ENCODE measurements at regions not wholly inside any gene's neighbourhood (a gene's known extent, or its start where the extent isn't known, plus 50 kb on each side); places are given as distances from the start of the nearest gene placed in this dataset.

DNA sequence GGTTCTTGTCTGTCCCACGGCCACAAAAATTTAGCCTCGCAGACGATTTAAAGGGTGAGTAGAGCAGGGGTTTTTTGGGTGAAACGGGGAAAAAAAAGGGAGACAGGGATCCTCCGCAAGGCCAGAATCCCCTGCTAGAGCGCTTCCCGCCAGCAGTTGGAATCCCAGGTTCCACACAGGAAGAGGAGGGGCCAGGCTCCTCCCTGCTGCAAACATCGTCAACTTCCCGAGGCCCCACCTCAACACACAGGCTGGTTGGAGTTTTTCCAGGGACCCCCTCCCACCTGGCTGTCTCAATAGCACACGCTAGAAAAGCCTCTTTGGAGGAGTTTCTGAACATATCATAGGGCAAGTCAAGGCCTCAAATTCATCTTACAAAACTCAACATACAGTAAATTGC, 112.7 kb downstream of the MTERF1 start:
- POLR2A ChIA-PET, result no interaction called here
- Histone ChIP-seq H3K36me3 (ENCODE audit: control insufficient read depth in 1 of 2, insufficient read depth in 2 of 2, low read length in 2 of 2) (no peaks in the 10 kb centered on the region), H3K4me2 (ENCODE audit: low read length) (no peak overlapping the region), H2AFZ (ENCODE audit: low read depth, low read length, poor library complexity, severe bottlenecking) (no peak overlapping the region), H3K27ac (ENCODE audit: low read depth, low read length) (no peak overlapping the region), H3K4me3 (replicated peaks in 1 of 2; ENCODE audit: low read depth in 1 of 2, low read length in 2 of 2) (no peak overlapping the region), H4K20me1 (ENCODE audit: insufficient read depth) (no peaks in the 10 kb centered on the region), H3K9me2 (ENCODE audit: insufficient read depth) (no peaks in the 10 kb centered on the region), H3K9ac (ENCODE audit: low read length) (no peak overlapping the region), H3K9me3 (ENCODE audit: control insufficient read depth in 1 of 2, insufficient read depth in 1 of 2, low read depth in 1 of 2, low read length in 2 of 2) (no peaks in the 10 kb centered on the region), H3K27me3 (ENCODE audit: insufficient read depth, low read length) (no peaks in the 10 kb centered on the region), H3K79me2 (ENCODE audit: insufficient read depth, low read length) (no peaks in the 10 kb centered on the region), H3K4me1 (ENCODE audit: control insufficient read depth in 1 of 2, insufficient read depth in 2 of 2, low read length in 2 of 2) (no peaks in the 10 kb centered on the region)
- CTCF ChIA-PET, result no interaction called here
- intact Hi-C loops (cut with micrococcal nuclease), result no loop called here
- DNase-seq (ENCODE audit: low read depth, low spot score) (no peak), ATAC-seq (no peak)
- RAD21 ChIA-PET (ENCODE audit: low non-redundant PET in 1 of 2, low total read pairs in 2 of 2, uncharacterized antibody in 2 of 2, unreplicated experiment in 2 of 2), result no interaction called here
- TF ChIP-seq CBX3 (IDR thresholded peaks at IDR 0.05; ENCODE audit: low read depth) (no peak), ZNF274 (IDR thresholded peaks at IDR 0.05; ENCODE audit: low read depth, low read length) (no peak), FOSL1 (IDR thresholded peaks at IDR 0.05; ENCODE audit: low read depth) (no peak), SP1 (IDR thresholded peaks at IDR 0.05; ENCODE audit: low read depth) (no peak), EZH2 (IDR thresholded peaks at IDR 0.05) (no peak), RAD21 (IDR thresholded peaks at IDR 0.05; ENCODE audit: low read depth) (no peak), CEBPB (IDR thresholded peaks at IDR 0.05; ENCODE audit: low read depth) (no peak), ZFX (IDR thresholded peaks at IDR 0.05) (no peak), EGR1 (IDR thresholded peaks at IDR 0.05; ENCODE audit: low read depth) (no peak)
- TF ChIP-seq, protein P1, sequence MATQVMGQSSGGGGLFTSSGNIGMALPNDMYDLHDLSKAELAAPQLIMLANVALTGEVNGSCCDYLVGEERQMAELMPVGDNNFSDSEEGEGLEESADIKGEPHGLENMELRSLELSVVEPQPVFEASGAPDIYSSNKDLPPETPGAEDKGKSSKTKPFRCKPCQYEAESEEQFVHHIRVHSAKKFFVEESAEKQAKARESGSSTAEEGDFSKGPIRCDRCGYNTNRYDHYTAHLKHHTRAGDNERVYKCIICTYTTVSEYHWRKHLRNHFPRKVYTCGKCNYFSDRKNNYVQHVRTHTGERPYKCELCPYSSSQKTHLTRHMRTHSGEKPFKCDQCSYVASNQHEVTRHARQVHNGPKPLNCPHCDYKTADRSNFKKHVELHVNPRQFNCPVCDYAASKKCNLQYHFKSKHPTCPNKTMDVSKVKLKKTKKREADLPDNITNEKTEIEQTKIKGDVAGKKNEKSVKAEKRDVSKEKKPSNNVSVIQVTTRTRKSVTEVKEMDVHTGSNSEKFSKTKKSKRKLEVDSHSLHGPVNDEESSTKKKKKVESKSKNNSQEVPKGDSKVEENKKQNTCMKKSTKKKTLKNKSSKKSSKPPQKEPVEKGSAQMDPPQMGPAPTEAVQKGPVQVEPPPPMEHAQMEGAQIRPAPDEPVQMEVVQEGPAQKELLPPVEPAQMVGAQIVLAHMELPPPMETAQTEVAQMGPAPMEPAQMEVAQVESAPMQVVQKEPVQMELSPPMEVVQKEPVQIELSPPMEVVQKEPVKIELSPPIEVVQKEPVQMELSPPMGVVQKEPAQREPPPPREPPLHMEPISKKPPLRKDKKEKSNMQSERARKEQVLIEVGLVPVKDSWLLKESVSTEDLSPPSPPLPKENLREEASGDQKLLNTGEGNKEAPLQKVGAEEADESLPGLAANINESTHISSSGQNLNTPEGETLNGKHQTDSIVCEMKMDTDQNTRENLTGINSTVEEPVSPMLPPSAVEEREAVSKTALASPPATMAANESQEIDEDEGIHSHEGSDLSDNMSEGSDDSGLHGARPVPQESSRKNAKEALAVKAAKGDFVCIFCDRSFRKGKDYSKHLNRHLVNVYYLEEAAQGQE (IDR thresholded peaks at IDR 0.05; ENCODE audit: low read depth), result no peak
- TF ChIP-seq, protein P2, sequence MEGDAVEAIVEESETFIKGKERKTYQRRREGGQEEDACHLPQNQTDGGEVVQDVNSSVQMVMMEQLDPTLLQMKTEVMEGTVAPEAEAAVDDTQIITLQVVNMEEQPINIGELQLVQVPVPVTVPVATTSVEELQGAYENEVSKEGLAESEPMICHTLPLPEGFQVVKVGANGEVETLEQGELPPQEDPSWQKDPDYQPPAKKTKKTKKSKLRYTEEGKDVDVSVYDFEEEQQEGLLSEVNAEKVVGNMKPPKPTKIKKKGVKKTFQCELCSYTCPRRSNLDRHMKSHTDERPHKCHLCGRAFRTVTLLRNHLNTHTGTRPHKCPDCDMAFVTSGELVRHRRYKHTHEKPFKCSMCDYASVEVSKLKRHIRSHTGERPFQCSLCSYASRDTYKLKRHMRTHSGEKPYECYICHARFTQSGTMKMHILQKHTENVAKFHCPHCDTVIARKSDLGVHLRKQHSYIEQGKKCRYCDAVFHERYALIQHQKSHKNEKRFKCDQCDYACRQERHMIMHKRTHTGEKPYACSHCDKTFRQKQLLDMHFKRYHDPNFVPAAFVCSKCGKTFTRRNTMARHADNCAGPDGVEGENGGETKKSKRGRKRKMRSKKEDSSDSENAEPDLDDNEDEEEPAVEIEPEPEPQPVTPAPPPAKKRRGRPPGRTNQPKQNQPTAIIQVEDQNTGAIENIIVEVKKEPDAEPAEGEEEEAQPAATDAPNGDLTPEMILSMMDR (IDR thresholded peaks at IDR 0.05 in 2 of 3, conservative IDR thresholded peaks at IDR 0.05 in 1 of 3; ENCODE audit: borderline replicate concordance in 1 of 3, insufficient read depth in 1 of 3, low read depth in 2 of 3, low read length in 2 of 3), result no peak
- TF ChIP-seq, protein P3, sequence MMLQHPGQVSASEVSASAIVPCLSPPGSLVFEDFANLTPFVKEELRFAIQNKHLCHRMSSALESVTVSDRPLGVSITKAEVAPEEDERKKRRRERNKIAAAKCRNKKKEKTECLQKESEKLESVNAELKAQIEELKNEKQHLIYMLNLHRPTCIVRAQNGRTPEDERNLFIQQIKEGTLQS (IDR thresholded peaks at IDR 0.05), result no peak
- BruUV-seq (replicated peaks), result no TSS peak
